ENCODE measurements at regions not wholly inside any gene's neighbourhood (a gene's known extent, or its start where the extent isn't known, plus 50 kb on each side); places are given as distances from the start of the nearest gene placed in this dataset.

DNA sequence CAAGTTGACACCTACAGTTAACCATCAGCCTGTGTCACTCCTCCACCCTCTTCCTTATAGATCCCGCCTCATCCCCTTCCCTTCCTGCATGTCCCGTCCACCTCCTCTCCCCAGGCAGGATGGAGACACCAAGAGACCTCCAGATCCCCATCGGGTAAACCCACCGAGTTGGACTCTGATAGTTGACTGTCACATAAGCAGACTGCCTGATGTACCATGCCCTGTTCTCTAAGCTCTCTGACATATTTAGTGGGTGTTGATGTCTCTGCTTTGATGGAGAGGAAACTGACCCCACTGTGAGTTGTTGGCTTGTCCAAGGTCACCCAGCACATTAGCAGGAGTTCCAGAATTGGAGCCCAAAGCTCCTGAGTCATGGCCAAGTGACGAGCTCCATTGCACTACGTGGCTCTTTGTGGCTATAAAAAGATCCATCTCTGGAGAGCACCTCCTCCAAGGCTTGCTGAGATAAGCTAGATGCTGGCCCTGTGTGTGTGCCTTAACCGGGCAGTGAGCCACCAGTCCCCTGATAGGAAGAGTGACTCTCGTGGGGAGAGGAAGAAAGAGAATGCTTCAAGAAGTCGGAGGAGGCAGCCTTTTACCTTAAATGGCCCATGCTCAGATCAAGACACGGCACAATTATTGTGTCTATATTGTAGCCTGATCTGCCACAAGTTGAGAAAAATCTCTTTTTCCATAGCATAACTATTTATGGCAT, 236.0 kb upstream of the ECI2 start:
- no peak overlapping the region for H3K27ac ChIP-seq
- DNase-seq = no peak
- no peaks in the 10 kb centered on the region for H3K4me1 ChIP-seq
- ATAC-seq = no peak
- no peaks in the 10 kb centered on the region for H3K36me3 ChIP-seq
- intact Hi-C loops (cut with DNase I) = no loop called here
- TF ChIP-seq, protein P1, sequence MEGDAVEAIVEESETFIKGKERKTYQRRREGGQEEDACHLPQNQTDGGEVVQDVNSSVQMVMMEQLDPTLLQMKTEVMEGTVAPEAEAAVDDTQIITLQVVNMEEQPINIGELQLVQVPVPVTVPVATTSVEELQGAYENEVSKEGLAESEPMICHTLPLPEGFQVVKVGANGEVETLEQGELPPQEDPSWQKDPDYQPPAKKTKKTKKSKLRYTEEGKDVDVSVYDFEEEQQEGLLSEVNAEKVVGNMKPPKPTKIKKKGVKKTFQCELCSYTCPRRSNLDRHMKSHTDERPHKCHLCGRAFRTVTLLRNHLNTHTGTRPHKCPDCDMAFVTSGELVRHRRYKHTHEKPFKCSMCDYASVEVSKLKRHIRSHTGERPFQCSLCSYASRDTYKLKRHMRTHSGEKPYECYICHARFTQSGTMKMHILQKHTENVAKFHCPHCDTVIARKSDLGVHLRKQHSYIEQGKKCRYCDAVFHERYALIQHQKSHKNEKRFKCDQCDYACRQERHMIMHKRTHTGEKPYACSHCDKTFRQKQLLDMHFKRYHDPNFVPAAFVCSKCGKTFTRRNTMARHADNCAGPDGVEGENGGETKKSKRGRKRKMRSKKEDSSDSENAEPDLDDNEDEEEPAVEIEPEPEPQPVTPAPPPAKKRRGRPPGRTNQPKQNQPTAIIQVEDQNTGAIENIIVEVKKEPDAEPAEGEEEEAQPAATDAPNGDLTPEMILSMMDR (IDR thresholded peaks at IDR 0.05) = no peak
- H3K27me3 ChIP-seq (ENCODE audit: low read depth) = no peaks in the 10 kb centered on the region
- H3K4me3 ChIP-seq = no peak overlapping the region
- no peaks in the 10 kb centered on the region for H3K9me3 ChIP-seq

DNA sequence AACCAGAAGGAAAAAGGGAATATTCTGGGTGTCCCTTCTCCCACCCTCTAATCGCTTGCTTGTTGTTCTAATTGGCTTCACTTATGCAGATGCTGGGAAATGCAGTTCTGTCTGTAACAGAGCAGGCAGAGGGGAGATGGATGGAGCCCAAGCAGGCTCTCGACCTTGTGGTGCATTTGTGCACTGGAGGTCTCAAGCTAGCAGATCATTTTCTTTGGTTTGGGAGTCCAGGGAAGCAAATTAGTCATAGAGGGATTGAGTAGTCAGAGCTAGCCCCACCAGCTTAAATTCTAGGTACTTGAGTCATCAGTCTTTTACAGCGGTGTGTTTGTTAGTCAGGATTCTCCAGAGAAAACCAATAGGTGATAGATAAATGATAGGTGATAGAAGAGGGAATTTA, 234.7 kb upstream of the ECI2 start:
- ATAC-seq (no peak), DNase-seq (no peak)
- Histone ChIP-seq H3K27me3 (ENCODE audit: low read depth) (no peaks in the 10 kb centered on the region), H3K27ac (no peak overlapping the region), H3K36me3 (no peaks in the 10 kb centered on the region), H3K9me3 (no peaks in the 10 kb centered on the region), H3K4me3 (no peak overlapping the region), H3K4me1 (no peaks in the 10 kb centered on the region)
- intact Hi-C loops (cut with DNase I) = no loop called here
- TF ChIP-seq, protein P1 (IDR thresholded peaks at IDR 0.05) = no peak

DNA sequence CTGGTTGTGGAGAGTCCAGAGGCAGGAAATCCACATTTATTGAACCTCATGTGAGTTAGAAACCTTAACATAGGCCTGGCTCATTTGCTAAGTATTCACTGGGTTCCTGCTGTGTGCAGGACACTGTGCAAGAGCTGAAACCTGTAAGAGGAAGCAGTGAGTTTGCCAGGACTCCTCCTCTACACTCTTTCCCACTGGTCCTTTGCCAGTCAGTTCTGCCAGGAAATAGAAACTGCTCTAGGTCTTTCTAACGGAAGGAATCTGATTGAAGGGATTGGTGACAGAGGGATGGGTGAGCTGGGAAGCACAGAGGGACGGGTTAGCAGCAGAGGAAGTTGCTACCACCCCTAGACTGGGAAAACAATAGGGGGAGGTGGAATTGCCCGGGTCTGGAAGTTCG, 234.2 kb upstream of the ECI2 start:
- TF ChIP-seq, protein P1 (IDR thresholded peaks at IDR 0.05) = no peak
- intact Hi-C loops (cut with DNase I) = no loop called here
- DNase-seq = no peak
- Histone ChIP-seq H3K4me3 (no peak overlapping the region), H3K27ac (no peak overlapping the region), H3K4me1 (no peaks in the 10 kb centered on the region), H3K9me3 (no peaks in the 10 kb centered on the region), H3K27me3 (ENCODE audit: low read depth) (no peaks in the 10 kb centered on the region), H3K36me3 (no peaks in the 10 kb centered on the region)
- ATAC-seq = peak; percentile 23 to 25

DNA sequence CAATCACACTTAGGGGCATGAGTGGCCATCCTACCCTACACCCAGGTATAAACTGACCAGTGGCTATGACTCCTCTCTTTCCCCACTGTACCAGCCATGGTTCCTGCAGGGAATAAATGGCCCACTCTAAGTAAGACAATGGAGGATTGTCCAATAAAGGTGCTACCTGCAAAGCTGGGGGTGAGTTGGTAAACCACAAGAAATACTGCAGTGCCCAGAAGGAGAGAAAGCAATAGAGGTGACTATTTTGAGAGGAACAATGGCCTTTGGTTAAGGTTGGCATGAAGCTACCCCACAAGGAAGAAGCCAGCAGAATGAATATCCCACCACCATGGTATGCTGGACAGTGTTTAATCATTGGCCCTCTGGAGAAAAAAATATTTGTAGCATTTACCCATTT, 233.3 kb upstream of the ECI2 start:
- DNase-seq (no peak), ATAC-seq (no peak)
- H3K27me3 ChIP-seq (ENCODE audit: low read depth) = no peaks in the 10 kb centered on the region
- no peak overlapping the region for H3K4me3 ChIP-seq
- H3K9me3 ChIP-seq = no peaks in the 10 kb centered on the region
- no peaks in the 10 kb centered on the region for H3K4me1 ChIP-seq
- H3K36me3 ChIP-seq = no peaks in the 10 kb centered on the region
- no peak overlapping the region for H3K27ac ChIP-seq
- TF ChIP-seq, protein P1 (IDR thresholded peaks at IDR 0.05) = no peak
- intact Hi-C loops (cut with DNase I) = no loop called here

DNA sequence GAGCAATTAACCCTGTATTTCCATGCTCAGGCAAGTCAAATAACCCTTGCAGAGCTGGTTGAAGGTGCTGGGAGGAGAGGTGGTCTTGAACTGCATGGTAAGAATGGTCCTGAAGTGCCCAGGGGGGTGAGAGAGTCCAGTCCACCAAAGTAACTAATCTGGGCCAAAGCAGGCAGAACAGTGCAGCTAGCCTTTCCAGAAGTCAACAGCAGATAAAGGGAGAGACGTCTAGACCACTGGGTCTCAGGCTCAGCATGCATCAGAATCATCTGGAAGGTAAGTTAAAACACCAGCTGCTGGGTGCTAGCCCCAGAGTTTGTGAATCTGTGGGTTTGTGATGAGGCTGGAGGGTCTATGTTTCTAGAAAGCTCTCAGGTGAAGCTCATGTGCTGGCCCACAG, 232.3 kb upstream of the ECI2 start:
- intact Hi-C loops (cut with DNase I) = no loop called here
- H3K27me3 ChIP-seq (ENCODE audit: low read depth) = no peaks in the 10 kb centered on the region
- ATAC-seq (no peak), DNase-seq (no peak)
- H3K4me3 ChIP-seq = no peak overlapping the region
- H3K9me3 ChIP-seq = no peaks in the 10 kb centered on the region
- TF ChIP-seq, protein P1 (IDR thresholded peaks at IDR 0.05) = no peak
- H3K27ac ChIP-seq = no peak overlapping the region
- H3K4me1 ChIP-seq = no peaks in the 10 kb centered on the region
- H3K36me3 ChIP-seq = no peaks in the 10 kb centered on the region
